K562 (cell line): ENCODE measurements at regions not wholly inside any gene's neighbourhood (a gene's known extent, or its start where the extent isn't known, plus 50 kb on each side); places are given as distances from the start of the nearest gene placed in this dataset.

Experiments
- ZNF23 ChIP-seq: fragments of 250-450 bp; sonication (Bioruptor Pico); IDR thresholded peaks from 2 replicates; pipeline ENCODE4 v1.4.0; 2020; ENCODE audit warnings: mild to moderate bottlenecking
- TF ChIP-seq, protein P1 (sequence below): fragments of 450-650 bp; IDR thresholded peaks from 2 replicates; pipeline ENCODE4 v1.6.1; 2014; ENCODE audit warnings: low read depth, mild to moderate bottlenecking, moderate library complexity, borderline replicate concordance
- TF ChIP-seq, protein P2 (sequence below): fragments of 450-650 bp; conservative IDR thresholded peaks from 2 replicates; pipeline ENCODE4 v1.6.1; 2016; ENCODE audit warnings: missing genetic modification characterization, low read depth, mild to moderate bottlenecking, control low read depth, missing compliant biosample characterization

DNA sequence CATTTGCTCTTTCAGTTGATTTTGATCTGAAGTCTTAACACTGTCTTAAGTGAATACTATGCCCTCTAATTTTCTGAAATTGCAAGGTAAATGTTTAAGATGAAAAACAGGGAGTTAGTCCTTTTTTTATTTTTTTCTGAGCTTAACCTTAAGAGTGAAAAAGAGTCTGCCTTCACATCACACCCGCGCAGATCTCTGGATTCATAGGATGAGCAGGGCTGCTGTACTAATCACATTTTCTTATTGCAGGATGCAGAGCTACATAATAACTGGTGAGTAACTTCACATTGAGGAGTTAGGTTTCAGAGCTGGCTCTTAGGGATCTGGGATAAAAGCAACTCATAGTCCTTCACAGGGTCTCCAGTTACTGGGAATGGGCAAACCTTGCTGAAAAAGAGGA, 188.7 kb upstream of the ATP1B1 start:
- TF ChIP-seq, protein P1, sequence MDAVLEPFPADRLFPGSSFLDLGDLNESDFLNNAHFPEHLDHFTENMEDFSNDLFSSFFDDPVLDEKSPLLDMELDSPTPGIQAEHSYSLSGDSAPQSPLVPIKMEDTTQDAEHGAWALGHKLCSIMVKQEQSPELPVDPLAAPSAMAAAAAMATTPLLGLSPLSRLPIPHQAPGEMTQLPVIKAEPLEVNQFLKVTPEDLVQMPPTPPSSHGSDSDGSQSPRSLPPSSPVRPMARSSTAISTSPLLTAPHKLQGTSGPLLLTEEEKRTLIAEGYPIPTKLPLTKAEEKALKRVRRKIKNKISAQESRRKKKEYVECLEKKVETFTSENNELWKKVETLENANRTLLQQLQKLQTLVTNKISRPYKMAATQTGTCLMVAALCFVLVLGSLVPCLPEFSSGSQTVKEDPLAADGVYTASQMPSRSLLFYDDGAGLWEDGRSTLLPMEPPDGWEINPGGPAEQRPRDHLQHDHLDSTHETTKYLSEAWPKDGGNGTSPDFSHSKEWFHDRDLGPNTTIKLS, result no peak
- no peak for TF ChIP-seq ZNF23 (CRISPR knock-in tag)
- TF ChIP-seq, protein P2, sequence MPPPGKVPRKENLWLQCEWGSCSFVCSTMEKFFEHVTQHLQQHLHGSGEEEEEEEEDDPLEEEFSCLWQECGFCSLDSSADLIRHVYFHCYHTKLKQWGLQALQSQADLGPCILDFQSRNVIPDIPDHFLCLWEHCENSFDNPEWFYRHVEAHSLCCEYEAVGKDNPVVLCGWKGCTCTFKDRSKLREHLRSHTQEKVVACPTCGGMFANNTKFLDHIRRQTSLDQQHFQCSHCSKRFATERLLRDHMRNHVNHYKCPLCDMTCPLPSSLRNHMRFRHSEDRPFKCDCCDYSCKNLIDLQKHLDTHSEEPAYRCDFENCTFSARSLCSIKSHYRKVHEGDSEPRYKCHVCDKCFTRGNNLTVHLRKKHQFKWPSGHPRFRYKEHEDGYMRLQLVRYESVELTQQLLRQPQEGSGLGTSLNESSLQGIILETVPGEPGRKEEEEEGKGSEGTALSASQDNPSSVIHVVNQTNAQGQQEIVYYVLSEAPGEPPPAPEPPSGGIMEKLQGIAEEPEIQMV (tag), result no peak
